ENCODE measurements at regions not wholly inside any gene's neighbourhood (a gene's known extent, or its start where the extent isn't known, plus 50 kb on each side); places are given as distances from the start of the nearest gene placed in this dataset.

GRCh38 chr6:156260815-156261214 lies 516.4 kb upstream of the ARID1B start:
- Mint-ChIP-seq H3K27ac (ENCODE audit: unreplicated experiment) (no peak overlapping the region), H3K36me3 (ENCODE audit: low read depth) (peaks cover 2% of the 10 kb centered on the region), H3K4me1 (peaks cover 12% of the 10 kb centered on the region), H3K27me3 (ENCODE audit: low read depth) (no peaks in the 10 kb centered on the region), H3K9me3 (no peaks in the 10 kb centered on the region), H3K4me3 (no peak overlapping the region)
- no peak for TF ChIP-seq CTCF (conservative IDR thresholded peaks at IDR 0.05)
- no peak for DNase-seq (ENCODE audit: low read depth, low spot score)

GRCh38 chr6:156258981-156259380 lies 518.2 kb upstream of the ARID1B start:
- Mint-ChIP-seq H3K36me3 (ENCODE audit: low read depth) (peaks cover 2% of the 10 kb centered on the region), H3K4me1 (peaks cover 30% of the 10 kb centered on the region), H3K4me3 (no peak overlapping the region), H3K27me3 (ENCODE audit: low read depth) (no peaks in the 10 kb centered on the region), H3K9me3 (no peaks in the 10 kb centered on the region), H3K27ac (ENCODE audit: unreplicated experiment) (no peak overlapping the region)
- no peak for DNase-seq (ENCODE audit: low read depth, low spot score)
- no peak for TF ChIP-seq CTCF (conservative IDR thresholded peaks at IDR 0.05)

- H3K27ac Mint-ChIP-seq (ENCODE audit: unreplicated experiment), result no peak overlapping the region
- peaks cover 34% of the 10 kb centered on the region for H3K4me1 Mint-ChIP-seq
- TF ChIP-seq CTCF (conservative IDR thresholded peaks at IDR 0.05), result no peak
- no peak overlapping the region for H3K4me3 Mint-ChIP-seq
- H3K9me3 Mint-ChIP-seq, result peaks cover 3% of the 10 kb centered on the region
- no peak for DNase-seq (ENCODE audit: low read depth, low spot score)
- peaks cover 2% of the 10 kb centered on the region for H3K36me3 Mint-ChIP-seq (ENCODE audit: low read depth)
- H3K27me3 Mint-ChIP-seq (ENCODE audit: low read depth), result no peaks in the 10 kb centered on the region
Observed at GRCh38 chr6:156256161-156256560, 521.0 kb upstream of the ARID1B start.

- Mint-ChIP-seq H3K27me3 (ENCODE audit: low read depth) (no peaks in the 10 kb centered on the region), H3K4me3 (no peak overlapping the region), H3K27ac (ENCODE audit: unreplicated experiment) (peak overlapping the region; percentile 37), H3K4me1 (peaks cover 34% of the 10 kb centered on the region), H3K9me3 (peaks cover 6% of the 10 kb centered on the region), H3K36me3 (ENCODE audit: low read depth) (peaks cover 2% of the 10 kb centered on the region)
- no peak for TF ChIP-seq CTCF (conservative IDR thresholded peaks at IDR 0.05)
- no peak for DNase-seq (ENCODE audit: low read depth, low spot score)
Observed at GRCh38 chr6:156254240-156254639, 522.9 kb upstream of the ARID1B start.

- no peaks in the 10 kb centered on the region for H3K36me3 Mint-ChIP-seq (ENCODE audit: low read depth)
- H3K9me3 Mint-ChIP-seq, result peaks cover 6% of the 10 kb centered on the region
- H3K27ac Mint-ChIP-seq (ENCODE audit: unreplicated experiment), result no peak overlapping the region
- no peak for DNase-seq (ENCODE audit: low read depth, low spot score)
- no peaks in the 10 kb centered on the region for H3K27me3 Mint-ChIP-seq (ENCODE audit: low read depth)
- H3K4me1 Mint-ChIP-seq, result peaks cover 20% of the 10 kb centered on the region
- H3K4me3 Mint-ChIP-seq, result no peak overlapping the region
- TF ChIP-seq CTCF (conservative IDR thresholded peaks at IDR 0.05), result no peak
Observed at GRCh38 chr6:156250593-156250992, 526.6 kb upstream of the ARID1B start.

GRCh38 chr6:156242206-156242605 lies 535.0 kb upstream of the ARID1B start:
- no peaks in the 10 kb centered on the region for H3K36me3 Mint-ChIP-seq (ENCODE audit: low read depth)
- H3K4me1 Mint-ChIP-seq, result peaks cover 6% of the 10 kb centered on the region
- no peak for DNase-seq (ENCODE audit: low read depth, low spot score)
- peaks cover 6% of the 10 kb centered on the region for H3K9me3 Mint-ChIP-seq
- no peak overlapping the region for H3K27ac Mint-ChIP-seq (ENCODE audit: unreplicated experiment)
- H3K27me3 Mint-ChIP-seq (ENCODE audit: low read depth), result no peaks in the 10 kb centered on the region
- no peak for TF ChIP-seq CTCF (conservative IDR thresholded peaks at IDR 0.05)
- H3K4me3 Mint-ChIP-seq, result no peak overlapping the region
